ENCODE measurements at regions not wholly inside any gene's neighbourhood (a gene's known extent, or its start where the extent isn't known, plus 50 kb on each side); places are given as distances from the start of the nearest gene placed in this dataset.

- TF ChIP-seq CTCF (IDR thresholded peaks at IDR 0.05 in 8 of 11, conservative IDR thresholded peaks at IDR 0.05 in 3 of 11) (no peak), POLR2A (IDR thresholded peaks at IDR 0.05) (no peak)
Measured at GRCh38 chrX:117095393-117095792, 632.6 kb upstream of the CT83 start.
